Stimulated activated CD8-positive, alpha-beta memory T cell treated with anti-CD3 and anti-CD28 coated beads, Interleukin-2, amount 100 ng/mL, for 1 hour (primary cell): ENCODE measurements at regions not wholly inside any gene's neighbourhood (a gene's known extent, or its start where the extent isn't known, plus 50 kb on each side); places are given as distances from the start of the nearest gene placed in this dataset.

ENCODE experiments used
- DNase-seq, 2 donors: peaks; one replicate each; pipeline ENCODE4 v3.0.0-alpha.2; 2020; ENCODE audit warnings: low read depth in 2 of 2

DNA sequence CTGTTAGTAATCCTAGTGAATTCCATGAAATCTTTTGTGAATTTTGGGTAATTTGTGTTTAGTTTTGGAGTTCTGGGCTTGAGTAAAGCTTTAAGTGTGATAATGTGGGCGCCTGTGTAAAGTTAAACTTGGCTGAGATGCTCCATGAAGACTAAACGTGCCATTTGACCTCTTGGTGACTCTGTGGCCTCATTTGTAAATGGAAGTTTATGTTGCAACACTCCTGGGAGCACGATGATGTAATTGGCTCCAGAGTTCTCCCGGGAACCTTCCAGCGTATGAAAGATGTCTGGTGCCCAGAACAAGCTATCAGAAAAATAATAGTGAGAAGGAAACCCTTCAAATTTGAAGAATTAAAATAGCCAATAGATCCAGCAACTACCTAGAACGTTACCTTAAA is 981.2 kb downstream of the TLE4 start:
- DNase-seq, result no peak

DNA sequence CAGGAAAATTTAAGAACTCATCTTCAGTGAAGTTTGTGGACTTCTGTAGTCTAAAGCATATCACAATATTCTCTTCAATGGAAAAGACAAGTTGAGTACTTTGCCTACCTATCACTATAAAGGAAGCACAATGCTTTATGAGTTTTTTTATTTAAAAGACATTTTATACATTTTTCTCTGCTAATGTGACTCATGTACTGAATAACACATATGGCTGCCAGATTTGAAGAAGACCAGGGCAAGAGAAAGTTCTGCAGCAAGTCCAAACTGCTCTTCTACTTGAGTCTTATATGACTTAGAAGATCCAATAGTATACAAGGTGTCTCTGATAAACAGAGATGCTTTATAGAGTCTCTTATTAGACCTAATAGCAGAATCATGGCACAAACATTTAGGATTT is 978.4 kb downstream of the TLE4 start:
- DNase-seq, result no peak

DNA sequence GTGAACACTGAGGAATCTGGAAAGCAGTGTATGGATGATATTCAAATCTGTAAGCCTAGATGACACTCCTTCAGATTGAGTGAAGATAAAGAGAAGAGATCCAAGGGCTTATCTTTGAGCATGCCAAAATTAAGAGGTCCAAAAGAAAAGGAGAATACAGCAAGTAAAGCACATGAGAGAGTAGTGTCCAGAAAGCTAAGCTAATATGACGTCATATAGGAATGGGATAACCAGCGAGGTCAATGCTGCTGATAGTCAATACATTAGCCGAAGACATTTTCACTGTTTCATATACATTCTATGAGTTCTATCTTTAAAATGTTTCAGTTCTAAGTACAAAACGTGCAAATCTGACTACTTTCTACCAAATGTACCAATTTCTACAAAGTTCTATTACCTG is 975.8 kb downstream of the TLE4 start:
- DNase-seq, result no peak

DNA sequence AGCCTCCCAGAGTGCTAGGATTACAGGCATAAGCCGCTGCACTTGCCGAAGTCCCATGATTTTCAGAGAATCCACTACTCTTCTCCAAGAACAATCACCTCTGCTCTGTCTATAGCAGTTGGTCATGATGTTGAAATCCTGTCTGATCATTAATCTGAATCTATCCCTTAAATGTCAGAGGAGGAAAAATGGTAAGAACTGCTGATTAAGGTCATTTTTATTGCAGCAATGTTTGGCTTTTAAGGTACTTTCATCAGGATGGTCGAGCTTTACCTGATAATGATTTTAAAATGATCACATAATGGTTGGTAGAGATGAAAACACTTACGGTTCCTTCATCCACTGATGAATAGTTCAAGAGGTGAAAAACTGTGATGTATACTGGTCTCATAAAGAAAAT is 968.6 kb downstream of the TLE4 start:
- no peak for DNase-seq

DNA sequence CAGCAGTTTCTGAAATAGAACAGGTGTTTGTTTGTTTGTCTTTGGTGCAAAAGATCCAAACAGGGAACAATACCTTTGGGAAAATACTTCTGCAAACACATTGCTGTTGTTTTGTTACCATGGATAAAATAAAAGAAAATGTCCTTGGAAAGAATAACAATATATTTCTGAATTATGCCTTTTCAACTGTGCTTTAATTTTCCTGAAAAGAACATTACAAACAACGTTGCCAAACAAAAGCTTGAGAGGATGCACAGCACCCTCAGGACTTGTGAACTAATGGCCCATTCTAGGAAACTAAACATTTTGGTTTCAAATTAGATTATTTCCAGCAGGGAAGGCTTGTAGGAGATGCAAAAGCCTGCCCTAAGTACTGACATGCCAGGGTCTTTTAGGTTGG is 967.2 kb downstream of the TLE4 start:
- DNase-seq, result no peak

DNA sequence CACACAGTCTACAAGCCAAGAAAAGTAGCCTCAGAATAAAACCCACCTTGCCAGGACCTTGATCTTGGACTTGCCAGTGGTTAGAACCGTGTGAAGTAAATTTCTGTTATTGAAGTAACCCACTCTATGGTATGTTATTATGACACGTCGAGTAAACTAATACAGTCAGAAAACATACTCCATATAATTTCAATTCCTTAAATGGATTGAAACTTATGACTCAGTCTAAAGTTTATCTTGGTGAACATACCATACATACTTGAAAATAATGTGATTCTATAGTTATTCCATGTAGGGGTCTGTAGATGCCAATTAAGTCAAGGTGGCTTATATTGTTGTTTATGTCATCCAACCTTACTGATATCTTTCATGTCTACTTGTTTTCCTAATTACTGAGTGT is 950.7 kb downstream of the TLE4 start:
- no peak for DNase-seq

DNA sequence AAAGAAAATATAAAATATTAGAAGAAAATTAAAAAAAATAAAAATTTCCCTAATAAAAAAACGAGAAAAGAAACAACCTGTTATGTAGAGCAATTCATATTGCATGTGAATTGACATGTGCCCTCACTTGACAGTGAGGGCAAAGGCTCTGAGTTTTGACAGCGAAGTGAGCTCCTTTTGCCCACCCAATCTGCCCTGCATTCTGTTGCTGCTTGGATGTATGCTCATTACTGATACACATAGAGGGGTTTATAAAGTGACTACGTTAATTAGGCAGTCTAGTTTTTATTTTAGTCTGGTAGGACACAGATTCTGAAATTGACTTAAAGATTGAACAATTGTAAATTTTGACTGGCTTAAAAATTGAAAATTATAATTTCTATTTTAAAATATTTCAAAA is 949.4 kb downstream of the TLE4 start:
- DNase-seq, result no peak

DNA sequence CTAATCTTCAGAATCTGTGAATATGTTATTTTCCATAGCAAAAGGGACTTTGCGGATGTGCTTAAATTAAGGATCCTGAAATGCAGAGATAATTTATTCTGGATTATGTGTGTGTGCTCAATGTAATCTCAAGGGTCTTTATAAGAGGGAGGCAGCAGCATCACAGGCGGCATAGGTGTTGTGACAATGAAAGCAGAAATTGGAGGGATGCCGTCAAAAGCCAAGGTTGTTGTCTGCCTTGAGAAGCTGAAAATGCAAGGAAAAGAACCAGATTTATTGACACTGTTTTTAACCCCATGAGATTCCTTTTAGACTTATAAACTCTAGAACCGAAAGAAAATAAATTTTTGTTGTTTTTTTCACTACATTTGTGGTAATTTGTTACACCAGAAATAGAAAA is 948.5 kb downstream of the TLE4 start:
- DNase-seq, result no peak

DNA sequence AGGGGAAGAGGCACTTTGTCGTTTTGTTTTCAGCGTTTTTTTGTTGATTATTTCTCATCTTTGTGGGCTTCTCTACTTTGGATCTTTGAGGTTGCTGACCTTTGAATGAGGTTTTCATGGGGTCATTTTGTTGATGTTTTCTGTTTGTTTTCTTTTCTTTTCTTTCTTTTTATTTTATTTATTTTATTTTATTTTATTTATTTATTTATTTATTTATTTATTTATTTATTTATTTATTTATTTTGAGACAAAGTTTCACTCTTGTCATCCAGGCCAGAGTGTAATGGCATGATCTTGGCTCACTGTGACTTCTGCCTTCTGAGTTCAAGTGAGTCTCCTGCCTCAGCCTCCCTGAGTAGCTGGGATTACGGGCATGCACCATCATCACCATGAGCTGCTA is 946.7 kb downstream of the TLE4 start:
- no peak for DNase-seq

DNA sequence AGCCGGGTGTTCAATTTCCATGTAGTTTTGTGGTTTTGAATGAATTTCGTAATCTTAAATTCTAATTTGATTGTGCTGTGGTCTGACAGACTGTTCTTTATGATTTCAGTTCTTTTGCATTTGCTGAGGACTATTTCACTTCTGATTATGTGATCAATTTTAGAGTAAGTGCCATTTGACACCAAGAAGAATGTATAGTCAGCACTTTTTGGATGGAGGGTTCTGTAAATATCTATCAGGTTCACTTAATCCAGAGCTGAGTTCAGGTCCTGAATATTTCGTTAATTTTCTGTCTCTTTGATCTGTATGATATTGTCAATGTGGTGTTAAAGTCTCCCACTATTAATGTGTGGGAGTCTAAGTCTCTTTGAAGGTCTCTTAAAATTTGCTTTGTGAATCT is 944.9 kb downstream of the TLE4 start:
- DNase-seq, result no peak

DNA sequence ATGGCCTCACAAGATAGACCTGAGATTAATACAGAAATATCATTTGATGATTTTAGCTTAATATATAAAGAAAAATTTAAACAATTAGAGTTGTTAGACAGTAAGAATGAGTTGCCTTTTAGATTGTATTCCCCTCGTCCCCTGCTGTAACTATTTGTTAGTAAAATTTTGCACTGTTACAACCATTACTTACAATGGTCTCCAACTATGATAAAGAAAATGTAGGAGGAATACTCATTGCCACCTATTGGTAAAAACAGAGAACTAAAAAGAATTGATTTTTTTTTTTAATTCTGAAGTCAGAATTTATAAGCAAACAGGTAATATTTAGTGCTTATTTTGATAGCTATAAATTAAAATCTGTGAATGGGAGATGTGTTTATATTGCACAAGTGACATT is 937.6 kb downstream of the TLE4 start:
- DNase-seq, result no peak

DNA sequence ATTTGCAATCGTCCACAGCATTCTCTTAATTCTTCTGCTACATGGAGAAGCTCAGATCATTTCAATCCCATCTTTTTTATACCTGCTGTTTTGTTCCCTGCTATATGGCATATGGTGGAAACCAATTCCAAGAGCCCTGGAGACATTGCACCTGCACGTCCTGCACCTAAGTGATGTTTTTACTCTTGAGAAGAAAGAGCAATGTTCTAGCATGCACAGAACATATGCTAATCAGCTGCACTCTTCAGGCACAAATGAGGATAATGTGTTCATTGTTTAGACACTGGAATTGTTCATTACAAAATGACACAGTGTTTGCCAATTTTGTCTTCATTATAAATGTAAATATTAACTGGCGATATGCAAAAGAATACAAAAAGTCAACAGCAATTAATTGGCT is 935.8 kb downstream of the TLE4 start:
- no peak for DNase-seq

DNA sequence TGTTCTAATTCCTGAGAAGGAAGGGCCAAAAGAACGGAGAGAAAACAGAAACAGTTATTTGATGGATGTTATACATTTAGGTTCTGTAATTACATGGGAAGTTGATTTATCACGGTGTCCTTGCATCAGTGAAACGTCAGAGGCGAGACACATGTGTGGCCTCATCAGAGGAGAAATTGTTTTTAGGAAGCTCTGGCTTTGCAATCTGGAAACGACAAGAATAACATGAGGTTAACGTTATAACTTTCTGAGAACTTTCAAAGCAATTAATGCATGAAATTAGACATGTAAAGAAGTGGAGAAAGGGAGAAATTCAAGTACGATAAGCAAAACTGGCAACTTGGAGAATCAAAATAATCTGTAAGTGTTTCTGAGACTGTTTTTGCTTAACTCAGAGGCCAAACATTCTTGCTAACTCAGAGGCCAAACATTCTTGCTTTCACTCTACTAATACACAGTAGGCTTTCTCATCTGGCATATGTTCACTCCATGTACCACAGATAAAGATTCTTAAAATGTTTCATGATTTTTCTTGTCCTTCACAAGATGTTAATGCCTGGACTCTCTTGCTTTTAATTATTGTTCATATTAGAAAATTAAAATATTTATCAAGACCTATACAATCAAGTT is 933.0 kb downstream of the TLE4 start:
- no peak for DNase-seq

DNA sequence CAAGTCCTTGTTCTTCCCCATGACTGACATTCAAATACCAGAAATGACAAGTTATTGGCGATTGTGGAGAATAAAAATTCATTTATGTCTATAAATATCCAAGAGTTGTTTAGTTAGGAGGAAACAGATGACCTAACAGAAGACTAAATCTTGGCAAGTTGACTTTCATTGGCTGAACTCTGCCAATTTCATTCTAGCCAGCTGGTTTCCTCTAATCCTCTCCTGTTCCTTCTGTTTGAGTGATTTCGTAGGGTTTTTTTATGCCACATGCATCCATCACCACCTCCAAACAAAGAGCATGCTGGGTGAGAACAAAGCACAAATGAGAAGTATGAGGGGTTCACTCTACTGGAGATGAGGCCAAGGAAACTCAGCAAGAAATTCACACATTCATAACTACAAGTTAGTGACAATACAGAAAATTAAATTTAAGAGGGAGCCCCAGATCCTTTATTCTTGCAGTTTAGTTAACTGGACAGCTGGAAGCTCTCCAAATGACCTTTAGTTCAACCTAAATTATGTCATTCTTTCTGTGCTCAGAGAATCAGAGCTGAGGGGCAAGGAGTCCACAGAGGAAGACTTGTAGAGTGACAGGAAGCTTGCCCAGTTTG is 932.0 kb downstream of the TLE4 start:
- DNase-seq, result no peak

DNA sequence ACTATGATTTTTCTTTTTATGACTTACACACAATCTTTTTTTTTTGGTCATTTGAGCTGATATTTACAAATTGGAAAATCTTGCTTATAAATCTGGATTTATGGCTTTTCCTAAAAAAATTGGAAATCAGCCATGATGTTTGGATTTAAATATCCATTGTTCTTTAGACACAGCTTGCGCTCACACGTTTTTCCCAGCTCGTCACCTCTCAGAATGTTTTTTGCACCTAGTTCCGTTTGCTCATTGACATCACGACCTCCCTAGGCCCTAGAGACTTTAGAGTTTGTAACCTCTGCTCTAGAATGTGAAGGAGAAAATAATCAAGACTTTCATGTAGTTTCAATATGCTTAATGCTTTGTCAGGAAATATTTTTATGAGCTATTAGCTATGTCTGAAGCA is 930.5 kb downstream of the TLE4 start:
- DNase-seq, result no peak

DNA sequence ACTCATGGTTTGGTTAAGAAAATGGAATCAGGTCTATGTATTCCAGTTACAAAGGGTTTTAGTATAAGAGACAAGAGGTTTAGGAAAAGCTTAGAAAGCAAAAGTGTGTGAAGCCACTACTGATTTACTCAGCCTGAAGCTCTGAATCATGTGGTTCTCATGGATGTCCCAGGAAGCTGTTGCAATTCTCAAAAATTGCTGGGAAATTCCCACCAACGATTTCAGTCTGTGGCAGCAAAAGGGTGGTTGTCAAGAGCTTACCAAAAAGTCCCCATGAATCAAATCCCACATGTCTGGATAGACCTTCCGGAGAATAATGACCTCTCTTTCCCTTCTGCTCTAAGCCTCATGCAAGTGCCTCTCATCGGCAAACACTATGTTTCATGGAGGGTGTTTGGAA is 929.9 kb downstream of the TLE4 start:
- no peak for DNase-seq

DNA sequence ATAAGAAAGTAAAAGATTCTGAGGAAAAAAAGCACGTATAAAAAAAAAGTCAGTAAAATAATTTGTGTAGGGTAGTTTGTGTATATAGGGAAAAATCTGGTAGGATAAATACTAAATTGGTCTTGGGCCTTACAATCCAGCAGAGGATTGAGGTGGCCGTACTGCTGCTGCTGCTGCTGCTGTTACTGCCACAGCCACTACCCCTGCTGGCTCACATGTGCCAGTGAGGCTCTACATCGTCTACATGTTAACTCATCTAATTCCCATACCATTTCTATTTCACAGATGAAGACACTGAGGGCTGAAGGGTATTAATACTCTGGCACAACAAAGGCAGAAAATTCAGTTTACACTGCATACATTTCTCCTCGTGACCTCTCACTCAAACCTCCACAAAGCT is 928.5 kb downstream of the TLE4 start:
- DNase-seq, result no peak

DNA sequence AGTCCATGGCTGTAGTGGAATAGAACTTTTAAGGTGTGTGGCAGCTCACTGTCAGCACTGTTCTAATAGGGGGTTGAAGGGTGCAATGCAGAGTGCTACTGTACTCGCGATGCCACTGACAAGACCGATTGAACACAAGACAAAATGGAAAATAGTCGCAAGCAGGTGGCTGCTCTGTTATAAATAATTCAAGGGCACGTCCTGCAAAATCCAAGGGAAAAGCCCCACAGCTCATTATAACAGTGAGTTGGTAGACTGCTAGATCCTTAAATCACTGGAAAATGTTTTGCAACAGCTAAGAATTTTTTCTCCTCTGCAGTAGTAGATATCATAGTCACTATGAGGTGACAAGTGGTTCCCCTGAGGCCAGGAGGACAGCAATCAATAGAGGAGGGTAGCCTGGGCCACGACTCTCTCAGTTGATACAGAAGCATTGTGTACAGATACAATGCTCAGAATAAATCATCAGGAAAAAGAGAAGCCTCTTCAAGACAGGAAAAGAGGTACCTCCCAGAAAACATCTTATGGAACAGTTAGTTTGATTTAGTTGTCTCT is 926.3 kb downstream of the TLE4 start:
- no peak for DNase-seq

DNA sequence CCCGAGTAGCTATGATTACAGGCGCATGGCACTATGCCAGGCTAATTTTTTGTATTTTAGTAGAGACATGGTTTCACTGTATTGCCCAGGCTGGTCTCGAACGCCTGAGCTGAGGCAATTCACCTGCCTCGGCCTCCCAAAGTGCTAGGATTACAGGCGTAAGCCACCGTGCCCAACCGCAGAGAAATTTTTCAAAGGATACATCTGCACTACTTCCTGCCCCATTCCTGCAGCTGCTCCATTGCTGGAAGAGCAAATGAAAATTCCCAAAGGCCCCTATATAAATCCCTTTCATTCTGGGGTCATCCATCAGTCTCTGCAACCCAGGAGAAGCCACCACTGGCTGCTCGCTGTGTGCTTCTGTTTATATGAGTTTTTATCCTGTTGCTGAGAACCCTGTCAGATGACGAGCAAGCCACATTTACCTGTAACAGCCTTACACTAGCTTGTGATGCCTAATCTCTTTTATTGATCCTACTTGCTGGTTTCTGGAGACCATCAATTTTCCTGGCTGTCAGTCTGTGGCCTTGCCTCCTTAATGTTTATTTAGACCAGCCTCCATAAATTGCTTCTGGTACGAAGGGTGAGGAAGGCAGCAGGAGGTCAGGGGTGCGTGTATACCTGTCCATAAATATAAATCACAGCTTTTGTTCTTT is 925.3 kb downstream of the TLE4 start:
- DNase-seq, result no peak

DNA sequence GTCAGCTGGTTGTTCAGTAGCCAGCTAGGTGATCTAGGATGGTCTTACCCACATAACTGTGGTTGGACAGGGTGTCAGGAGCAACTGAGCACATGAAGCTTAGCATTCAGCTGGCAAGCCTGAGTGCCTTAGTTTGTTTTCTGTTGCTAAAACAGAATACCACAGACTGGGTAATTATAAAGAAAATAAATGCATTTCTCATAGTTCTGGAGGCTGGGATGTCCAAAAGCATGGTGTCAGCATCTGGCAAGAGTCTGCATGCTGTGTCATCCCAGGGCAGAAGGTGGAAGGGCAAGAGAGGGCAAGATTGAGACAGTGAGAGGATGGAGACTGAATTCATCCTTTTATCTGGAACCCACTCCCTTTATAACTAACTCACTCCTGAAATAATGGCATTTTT is 921.5 kb downstream of the TLE4 start:
- no peak for DNase-seq

DNA sequence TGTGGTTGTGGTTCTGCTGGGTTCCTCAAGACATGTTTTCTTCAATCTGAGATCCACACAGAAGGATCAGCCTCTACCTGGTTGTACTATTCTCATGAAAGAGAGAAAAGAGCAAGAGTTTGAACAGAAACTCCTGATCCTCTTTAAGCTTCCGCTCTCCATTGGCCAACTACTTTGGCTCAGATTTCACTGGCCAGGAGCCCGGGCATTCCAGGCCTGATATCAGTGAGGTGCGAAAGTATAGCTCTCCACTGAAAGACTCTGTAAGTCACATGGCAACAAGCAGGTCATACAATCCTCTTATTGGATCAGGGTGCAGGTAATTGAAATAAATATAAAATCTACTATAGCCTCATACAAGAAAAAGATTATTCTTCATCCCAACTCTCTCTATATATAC is 920.5 kb downstream of the TLE4 start:
- no peak for DNase-seq

DNA sequence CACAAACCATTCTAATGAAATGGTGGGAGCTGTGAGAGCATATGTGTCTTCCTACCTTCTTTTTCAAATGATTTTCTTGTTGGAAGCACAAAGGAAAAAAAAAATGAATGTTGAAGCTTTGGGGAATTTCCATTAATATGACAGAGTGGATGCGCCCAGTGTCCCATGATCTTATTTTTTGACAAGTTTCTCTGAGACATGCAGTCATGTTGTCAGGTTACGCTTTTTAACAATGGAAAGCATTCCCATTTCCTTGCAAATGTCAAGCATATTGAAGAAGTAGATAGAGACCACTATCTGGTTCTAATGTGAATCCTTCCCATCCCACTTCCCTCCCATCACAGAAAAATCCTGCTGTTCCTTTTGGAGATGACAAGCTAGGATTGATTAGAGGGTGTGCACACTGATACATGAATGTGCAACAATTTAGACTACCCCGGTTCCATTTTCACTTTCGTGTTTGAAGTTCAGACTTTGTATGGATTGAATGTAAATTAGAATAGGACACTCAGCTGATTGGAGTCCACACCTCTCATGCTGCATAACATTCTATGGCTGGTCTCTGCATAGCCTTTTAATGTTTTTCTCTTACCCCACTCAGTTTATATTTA is 919.4 kb downstream of the TLE4 start:
- DNase-seq, result no peak

DNA sequence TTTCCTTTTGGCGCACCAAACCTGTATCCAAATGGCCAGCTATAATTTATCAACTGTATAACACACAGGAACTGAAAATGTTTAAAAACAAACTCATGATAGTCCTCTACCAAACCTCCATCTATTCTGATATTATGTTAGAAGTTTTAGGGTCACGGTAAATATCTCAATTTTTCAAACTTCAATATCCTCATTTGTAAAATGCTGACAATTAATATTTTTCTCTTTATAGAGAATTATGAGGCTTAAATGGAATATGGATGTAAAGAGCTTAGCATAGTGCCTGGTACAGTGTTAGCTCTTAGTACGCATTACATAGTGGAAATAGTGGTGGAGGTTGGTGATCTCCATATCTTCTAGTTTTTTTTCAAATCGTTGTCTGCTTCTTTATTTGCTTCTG is 917.6 kb downstream of the TLE4 start:
- DNase-seq, result no peak
